CD14-positive monocyte (primary cell): ENCODE measurements at regions not wholly inside any gene's neighbourhood (a gene's known extent, or its start where the extent isn't known, plus 50 kb on each side); places are given as distances from the start of the nearest gene placed in this dataset.

ENCODE experiments used
- DNase-seq, 3 donors: peaks; one replicate each; pipeline ENCODE4 v3.0.0-alpha.2; 2011 to 2022
- H2AFZ ChIP-seq: 2 replicates; pipeline ENCODE4 v1.6.0; 2012; ENCODE audit warnings: mild to moderate bottlenecking, low read depth, low read length, inconsistent platforms; ENCODE audit not compliant: insufficient read depth, poor library complexity, severe bottlenecking
- H3K27ac ChIP-seq, 2 donors: 1 replicate in 1 of 2; 2 replicates in 1 of 2; pipeline ENCODE4 v1.5.1; 2012 to 2013; ENCODE audit warnings: low read length in 2 of 2, control low read depth in 1 of 2, inconsistent platforms in 1 of 2, low read depth in 1 of 2, mild to moderate bottlenecking in 1 of 2
- H3K27me3 ChIP-seq, 2 donors: one replicate each; pipeline versions ENCODE4 v1.6.0 to v1.6.1; 2011 to 2013; ENCODE audit warnings: low read length in 2 of 2; ENCODE audit not compliant: control insufficient read depth in 2 of 2, insufficient read depth in 2 of 2
- H3K36me3 ChIP-seq, 2 donors: replicated peaks in 1 of 2; 1 replicate in 1 of 2; 2 replicates in 1 of 2; pipeline versions ENCODE4 v1.5.1 to v1.6.1; 2012 to 2013; ENCODE audit warnings: low read length in 2 of 2, control low read depth in 1 of 2, inconsistent platforms in 1 of 2, mild to moderate bottlenecking in 1 of 2; ENCODE audit not compliant: insufficient read depth in 2 of 2, control insufficient read depth in 1 of 2
- H3K4me1 ChIP-seq, 2 donors: 1 replicate in 1 of 2; 2 replicates in 1 of 2; pipeline versions ENCODE4 v1.5.1 to v1.6.1; 2012 to 2013; ENCODE audit warnings: low read length in 2 of 2, control low read depth in 1 of 2, inconsistent platforms in 1 of 2, mild to moderate bottlenecking in 1 of 2, moderate library complexity in 1 of 2; ENCODE audit not compliant: insufficient read depth in 2 of 2, control insufficient read depth in 1 of 2
- H3K4me2 ChIP-seq: replicated peaks from 2 replicates; pipeline ENCODE3; 2012; ENCODE audit warnings: low read length, moderate library complexity, mild to moderate bottlenecking; ENCODE audit not compliant: poor library complexity, severe bottlenecking; ENCODE audit errors: extremely low read depth
- H3K4me3 ChIP-seq, 3 experiments: fragments of 200-600 bp in 1 of 3; sonication (generic) in 1 of 3; replicated peaks in 1 of 3; 1 replicate in 2 of 3; 2 replicates in 1 of 3; pipeline ENCODE4 v1.5.1; 2011 to 2013; ENCODE audit warnings: low read length in 3 of 3, mild to moderate bottlenecking in 3 of 3, control low read depth in 2 of 3, low read depth in 2 of 3, inconsistent platforms in 1 of 3, moderate library complexity in 1 of 3
- H3K79me2 ChIP-seq: 2 replicates; pipeline ENCODE4 v1.6.0; 2012; ENCODE audit warnings: mild to moderate bottlenecking, control low read depth, inconsistent platforms, low read length, moderate library complexity; ENCODE audit not compliant: insufficient read depth
- H3K9ac ChIP-seq: 2 replicates; pipeline ENCODE4 v1.6.0; 2017; ENCODE audit warnings: low read length, mild to moderate bottlenecking; ENCODE audit not compliant: insufficient read depth, poor library complexity, severe bottlenecking
- H3K9me3 ChIP-seq, 2 donors: replicated peaks in 1 of 2; 1 replicate in 1 of 2; 2 replicates in 1 of 2; pipeline versions ENCODE4 v1.5.1 to v1.6.1; 2012 to 2013; ENCODE audit warnings: low read length in 2 of 2, control low read depth in 1 of 2; ENCODE audit not compliant: control insufficient read depth in 1 of 2, insufficient read depth in 1 of 2
- H4K20me1 ChIP-seq: 2 replicates; pipeline ENCODE4 v1.6.0; 2012; ENCODE audit warnings: mild to moderate bottlenecking, low read length, control low read depth, moderate library complexity; ENCODE audit not compliant: insufficient read depth
- H3K27ac Mint-ChIP-seq, 7 donors: one replicate each; pipeline ENCODE4 v1.8.0; 2020; ENCODE audit warnings: mild to moderate bottlenecking in 7 of 7, mixed read lengths in 7 of 7, moderate library complexity in 6 of 7, inconsistent platforms in 2 of 7
- H3K27me3 Mint-ChIP-seq, 3 donors: one replicate each; pipeline ENCODE4 v1.8.0; 2021 to 2022; ENCODE audit warnings: low read depth in 3 of 3, mild to moderate bottlenecking in 3 of 3, mixed read lengths in 3 of 3, moderate library complexity in 3 of 3, inconsistent platforms in 1 of 3
- H3K36me3 Mint-ChIP-seq, 2 donors: one replicate each; pipeline ENCODE4 v1.8.0; 2020; ENCODE audit warnings: mixed read lengths in 2 of 2, inconsistent platforms in 1 of 2, mild to moderate bottlenecking in 1 of 2
- H3K4me1 Mint-ChIP-seq: one replicate; pipeline ENCODE4 v1.8.0; 2020; ENCODE audit warnings: mild to moderate bottlenecking, mixed read lengths
- H3K4me3 Mint-ChIP-seq, 2 donors: one replicate each; pipeline ENCODE4 v1.8.0; 2020; ENCODE audit warnings: mild to moderate bottlenecking in 2 of 2, mixed read lengths in 2 of 2, moderate library complexity in 1 of 2
- H3K9me3 Mint-ChIP-seq, 7 donors: one replicate each; pipeline ENCODE4 v1.8.0; 2020 to 2022; ENCODE audit warnings: mixed read lengths in 7 of 7, mild to moderate bottlenecking in 6 of 7, moderate library complexity in 6 of 7, inconsistent platforms in 2 of 7
- CTCF ChIP-seq: fragments of 200-600 bp; IDR thresholded peaks from one replicate; pipeline ENCODE4 v1.8.0; 2022; ENCODE audit warnings: antibody characterized with exemption, mild to moderate bottlenecking
- WGBS: methylation state at CpG from one replicate; pipeline ENCODE4 v1.1.5; 2013; ENCODE audit warnings: missing lambda C conversion rate; ENCODE audit not compliant: insufficient coverage; 5-methylcytosine and 5-hydroxymethylcytosine counted together
- intact Hi-C, 2 donors: fragments of 100-400 bp; cut with micrococcal nuclease; formaldehyde crosslinking; loops; one replicate each; pipeline versions ENCODE4 v1.15.0 to v1.15.1; 2023

GRCh38 chrX:49748211-49748956, 52.6 kb upstream of the PAGE1 start:
- H3K27ac Mint-ChIP-seq: no peak overlapping the region
- no peak overlapping the region for H3K9ac ChIP-seq
- H3K36me3 ChIP-seq: no peaks in the 10 kb centered on the region
- no CpG with 5 or more reads among the region's 2 CpGs for WGBS
- H3K4me1 Mint-ChIP-seq: no peaks in the 10 kb centered on the region
- no peak overlapping the region for H2AFZ ChIP-seq
- H3K4me1 ChIP-seq: no peaks in the 10 kb centered on the region
- no peaks in the 10 kb centered on the region for H3K79me2 ChIP-seq
- no peaks in the 10 kb centered on the region for H3K9me3 ChIP-seq
- DNase-seq: no peak
- H3K4me2 ChIP-seq: no peak overlapping the region
- peaks cover 3 to 16% (median 7%) of the 10 kb centered on the region in 3 donors for H3K27me3 Mint-ChIP-seq
- H3K27me3 ChIP-seq: peaks cover 0 to 6% of the 10 kb centered on the region in 2 donors
- intact Hi-C loops: no loop called here
- no peak overlapping the region for H3K4me3 ChIP-seq
- no peak overlapping the region for H3K27ac ChIP-seq
- no peak overlapping the region for H3K4me3 Mint-ChIP-seq
- H3K9me3 Mint-ChIP-seq: no peaks in the 10 kb centered on the region
- TF ChIP-seq CTCF: no peak
- H3K36me3 Mint-ChIP-seq: no peaks in the 10 kb centered on the region
- H4K20me1 ChIP-seq: no peaks in the 10 kb centered on the region

GRCh38 chrX:49746306-49746705, 50.5 kb upstream of the PAGE1 start:
- H3K27me3 ChIP-seq: peaks cover 0 to 4% of the 10 kb centered on the region in 2 donors
- peaks cover 0 to 6% (median 0%) of the 10 kb centered on the region in 7 donors for H3K9me3 Mint-ChIP-seq
- no peak overlapping the region for H3K4me3 ChIP-seq
- H3K4me1 Mint-ChIP-seq: no peaks in the 10 kb centered on the region
- H3K27ac Mint-ChIP-seq: no peak overlapping the region
- WGBS: no CpG with 5 or more reads among the region's 1 CpG
- H3K9ac ChIP-seq: no peak overlapping the region
- H3K9me3 ChIP-seq: no peaks in the 10 kb centered on the region
- H3K4me2 ChIP-seq: no peak overlapping the region
- no peaks in the 10 kb centered on the region for H3K36me3 Mint-ChIP-seq
- peaks cover 1 to 16% (median 7%) of the 10 kb centered on the region in 3 donors for H3K27me3 Mint-ChIP-seq
- no peak overlapping the region for H3K27ac ChIP-seq
- H3K79me2 ChIP-seq: no peaks in the 10 kb centered on the region
- no peaks in the 10 kb centered on the region for H4K20me1 ChIP-seq
- H3K4me3 Mint-ChIP-seq: no peak overlapping the region
- H2AFZ ChIP-seq: no peak overlapping the region
- no peaks in the 10 kb centered on the region for H3K4me1 ChIP-seq
- intact Hi-C loops: no loop called here
- no peaks in the 10 kb centered on the region for H3K36me3 ChIP-seq
- no peak for DNase-seq
- TF ChIP-seq CTCF: no peak
